IPS DF 19.7 (cell line): ENCODE measurements at regions not wholly inside any gene's neighbourhood (a gene's known extent, or its start where the extent isn't known, plus 50 kb on each side); places are given as distances from the start of the nearest gene placed in this dataset.

ENCODE experiments used
- DNase-seq: peaks from one replicate; pipeline ENCODE4 v3.0.0-alpha.2; 2013; ENCODE audit warnings: low read depth, low spot score

DNA sequence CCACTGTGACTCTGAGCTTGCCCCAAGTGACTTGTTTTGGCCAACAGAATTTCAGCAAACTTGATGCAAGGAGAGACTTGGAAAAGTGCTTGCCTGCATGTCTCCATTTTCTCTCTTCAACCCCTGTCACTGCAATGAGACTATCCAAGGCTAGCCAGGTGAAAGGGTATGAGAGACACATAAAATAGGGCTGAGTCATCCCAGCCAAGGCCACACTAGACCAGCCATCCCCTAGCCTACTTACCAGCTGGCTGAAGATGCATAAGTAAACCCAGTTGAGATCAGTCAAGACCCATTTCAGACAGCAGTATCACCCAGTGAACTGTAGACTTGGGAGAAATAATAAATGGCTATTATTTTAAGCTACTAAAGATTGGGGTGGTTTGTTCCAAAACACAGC lies 52.9 kb upstream of the VLDLR start:
- DNase-seq, result no peak

DNA sequence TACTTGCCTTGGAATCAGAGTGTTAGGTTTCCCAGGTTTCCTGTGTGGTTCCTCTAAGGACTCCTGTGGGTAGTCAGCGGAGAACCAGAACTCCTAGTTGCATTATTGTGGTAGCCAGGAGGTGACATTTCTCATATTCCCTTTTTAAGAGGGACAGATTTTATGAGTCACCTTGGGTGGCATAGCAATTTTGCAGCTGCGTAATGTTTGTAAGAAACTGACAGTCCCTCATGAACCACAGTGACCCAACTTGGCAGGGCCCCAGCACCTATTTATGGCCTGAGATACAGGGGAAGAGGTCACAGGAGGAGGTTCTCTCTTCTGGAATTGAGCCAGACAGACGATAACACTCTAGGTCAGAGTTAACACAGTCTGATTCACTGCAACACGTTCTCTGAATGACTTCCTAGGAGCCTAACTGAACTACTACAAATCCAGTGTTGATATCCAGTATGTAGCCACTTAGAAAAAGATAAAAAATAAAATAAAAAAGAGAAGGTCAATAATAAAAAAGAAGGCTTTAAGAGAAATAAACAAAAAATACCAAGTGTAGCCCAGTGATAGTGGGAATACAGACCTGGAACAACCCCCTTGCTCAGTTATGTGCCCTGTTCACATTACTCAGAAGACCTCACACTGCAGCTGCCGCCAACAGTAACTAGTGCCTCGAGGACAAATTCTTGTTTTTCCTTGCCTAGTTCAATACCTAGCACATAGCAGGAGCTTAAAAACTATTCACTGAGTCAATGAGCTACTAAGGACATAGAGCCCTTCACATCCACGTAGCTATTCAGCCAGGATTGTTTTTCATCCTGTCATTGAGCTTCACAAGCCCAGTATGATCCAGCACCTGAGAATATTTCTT lies 50.7 kb upstream of the VLDLR start:
- no peak for DNase-seq
